ENCODE measurements at regions not wholly inside any gene's neighbourhood (a gene's known extent, or its start where the extent isn't known, plus 50 kb on each side); places are given as distances from the start of the nearest gene placed in this dataset.

DNA sequence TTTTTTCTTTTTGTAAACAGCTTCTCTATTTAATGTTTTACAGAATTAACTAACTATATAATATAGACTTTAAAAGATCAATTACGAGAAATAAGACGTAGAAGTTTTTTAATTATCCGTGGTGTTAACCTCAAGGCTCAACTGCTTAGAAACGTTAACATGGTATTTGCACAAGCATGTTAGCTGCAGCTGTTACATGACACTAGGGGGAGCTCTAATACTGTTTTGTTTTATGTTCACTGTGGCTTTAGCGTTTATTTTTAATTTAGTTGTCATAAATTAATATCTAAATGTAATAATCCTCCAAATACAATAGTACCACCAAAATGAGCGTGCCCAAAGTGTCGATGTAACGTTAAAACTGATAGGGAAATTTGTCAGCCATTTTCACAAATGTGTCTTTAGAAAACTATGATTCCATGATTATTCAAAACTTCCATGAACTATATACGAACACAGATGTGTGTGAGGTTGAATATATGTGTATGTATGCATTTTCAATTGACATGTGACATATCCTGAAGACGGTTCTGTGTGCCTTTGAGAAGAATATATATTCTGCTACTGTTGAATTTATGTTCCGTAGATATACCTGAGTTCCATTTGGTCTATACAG lies 828.8 kb upstream of the MBL2 start:
- TF ChIP-seq, protein P1, sequence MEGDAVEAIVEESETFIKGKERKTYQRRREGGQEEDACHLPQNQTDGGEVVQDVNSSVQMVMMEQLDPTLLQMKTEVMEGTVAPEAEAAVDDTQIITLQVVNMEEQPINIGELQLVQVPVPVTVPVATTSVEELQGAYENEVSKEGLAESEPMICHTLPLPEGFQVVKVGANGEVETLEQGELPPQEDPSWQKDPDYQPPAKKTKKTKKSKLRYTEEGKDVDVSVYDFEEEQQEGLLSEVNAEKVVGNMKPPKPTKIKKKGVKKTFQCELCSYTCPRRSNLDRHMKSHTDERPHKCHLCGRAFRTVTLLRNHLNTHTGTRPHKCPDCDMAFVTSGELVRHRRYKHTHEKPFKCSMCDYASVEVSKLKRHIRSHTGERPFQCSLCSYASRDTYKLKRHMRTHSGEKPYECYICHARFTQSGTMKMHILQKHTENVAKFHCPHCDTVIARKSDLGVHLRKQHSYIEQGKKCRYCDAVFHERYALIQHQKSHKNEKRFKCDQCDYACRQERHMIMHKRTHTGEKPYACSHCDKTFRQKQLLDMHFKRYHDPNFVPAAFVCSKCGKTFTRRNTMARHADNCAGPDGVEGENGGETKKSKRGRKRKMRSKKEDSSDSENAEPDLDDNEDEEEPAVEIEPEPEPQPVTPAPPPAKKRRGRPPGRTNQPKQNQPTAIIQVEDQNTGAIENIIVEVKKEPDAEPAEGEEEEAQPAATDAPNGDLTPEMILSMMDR (IDR thresholded peaks at IDR 0.05) = peak; percentile 31 to 84 (median 68)
- TF ChIP-seq POLR2A (IDR thresholded peaks at IDR 0.05) = no peak

All from thyroid gland (tissue), 4 donors.